GM12878 (cell line): ENCODE measurements at regions not wholly inside any gene's neighbourhood (a gene's known extent, or its start where the extent isn't known, plus 50 kb on each side); places are given as distances from the start of the nearest gene placed in this dataset.

Experiments used
- ATAC-seq: fragments of 200-7000 bp; cut with Tn5 transposase; 3 replicates; pipeline ENCODE4 v1.9.1; 2020; ENCODE audit warnings: mild to moderate bottlenecking, moderate library complexity
- BruUV-seq: library from RNA; stranded (reverse); fragments of 400-500 nt; replicated peaks from 2 replicates; lab custom pipeline; 2021; lab: Mats Ljungman, UMichigan
- CTCF ChIA-PET: fragments of 300-600 bp; sonication (Branson Sonifier 250); formaldehyde crosslinking; extraction: SDS; loops from one replicate; lab custom pipeline; 2021; ENCODE audit warnings: inconsistent platforms; lab: Yijun Ruan, JAX
- POLR2A ChIA-PET: fragments of 350-600 bp; formaldehyde crosslinking; extraction: SDS; loops from one replicate; lab custom pipeline; 2021; ENCODE audit warnings: inconsistent platforms; lab: Charles Lee
- RAD21 ChIA-PET: fragments of 300-600 bp; sonication (Branson Sonifier 250); formaldehyde crosslinking; loops from one replicate; lab custom pipeline; 2023; ENCODE audit warnings: antibody characterized with exemption; ENCODE audit not compliant: unreplicated experiment; lab: Charles Lee
- SMC1A ChIA-PET: fragments of 300-600 bp; sonication (Branson Sonifier 250); formaldehyde crosslinking; loops from one replicate; lab custom pipeline; 2023; ENCODE audit not compliant: unreplicated experiment, uncharacterized antibody; lab: Charles Lee
- DNase-seq: peaks from one replicate; pipeline ENCODE4 v3.0.0-alpha.2; 2011; ENCODE audit warnings: low read depth, low spot score
- FAIRE-seq: peaks from 3 replicates; lab custom pipeline; 2011; peaks lifted over from hg19 to GRCh38; lab: Jason Lieb, UNC
- H2AFZ ChIP-seq: 2 replicates; pipeline ENCODE4 v1.6.0; 2011; ENCODE audit warnings: low read depth, low read length, control low read depth; ENCODE audit not compliant: control insufficient read depth
- H3K27ac ChIP-seq: 2 replicates; pipeline ENCODE4 v1.5.1; 2011; ENCODE audit warnings: control low read depth; ENCODE audit not compliant: control insufficient read depth, insufficient read depth
- H3K27me3 ChIP-seq, 2 experiments: replicated peaks in 1 of 2; 2 replicates each; pipeline versions ENCODE4 v1.6.0 to v1.6.1; 2011; ENCODE audit warnings: low read length in 1 of 2; ENCODE audit not compliant: control insufficient read depth in 2 of 2, insufficient read depth in 2 of 2
- H3K36me3 ChIP-seq, 2 experiments: 2 replicates each; pipeline ENCODE4 v1.5.1; 2011; ENCODE audit warnings: low read length in 1 of 2; ENCODE audit not compliant: control insufficient read depth in 2 of 2, insufficient read depth in 2 of 2
- H3K4me1 ChIP-seq: 2 replicates; pipeline ENCODE4 v1.6.1; 2011; ENCODE audit warnings: mild to moderate bottlenecking, low read length, moderate library complexity, mixed read lengths; ENCODE audit not compliant: control insufficient read depth, insufficient read depth
- H3K4me2 ChIP-seq: 2 replicates; pipeline ENCODE4 v1.6.0; 2011; ENCODE audit warnings: control low read depth; ENCODE audit not compliant: control insufficient read depth, insufficient read depth
- H3K4me3 ChIP-seq: fragments of 200-600 bp; sonication (generic); 2 replicates; pipeline ENCODE4 v1.5.1; 2016
- H3K79me2 ChIP-seq: 2 replicates; pipeline ENCODE4 v1.6.0; 2011; ENCODE audit warnings: low read length; ENCODE audit not compliant: control insufficient read depth, insufficient read depth
- H3K9ac ChIP-seq: 2 replicates; pipeline ENCODE4 v1.8.0; 2011; ENCODE audit warnings: low read length, control low read depth, mixed read lengths; ENCODE audit not compliant: control insufficient read depth, insufficient read depth
- H3K9me3 ChIP-seq: replicated peaks from 3 replicates; pipeline ENCODE4 v1.5.1; 2011; ENCODE audit warnings: mild to moderate bottlenecking, low read length; ENCODE audit not compliant: control insufficient read depth, insufficient read depth
- H4K20me1 ChIP-seq: 2 replicates; pipeline ENCODE4 v1.6.0; 2011; ENCODE audit not compliant: control insufficient read depth, insufficient read depth
- ATF2 ChIP-seq: IDR thresholded peaks from 2 replicates; pipeline ENCODE4 v1.6.1; 2012; ENCODE audit warnings: low read length, inconsistent platforms
- RAD21 ChIP-seq: IDR thresholded peaks from 2 replicates; pipeline ENCODE4 v1.6.1; 2011; ENCODE audit warnings: mild to moderate bottlenecking, low read depth, low read length, moderate library complexity; ENCODE audit not compliant: insufficient read depth
- SMC3 ChIP-seq: IDR thresholded peaks from 2 replicates; pipeline ENCODE4 v1.6.1; 2011; ENCODE audit warnings: low read length, improper control_type of control experiment, borderline replicate concordance
- ZZZ3 ChIP-seq: IDR thresholded peaks from 2 replicates; pipeline ENCODE4 v1.6.1; 2011; ENCODE audit warnings: low read depth; ENCODE audit not compliant: control insufficient read depth, insufficient read length
- WGBS: methylation state at CpG from one replicate; pipeline ENCODE4 v1.1.6; 2016; ENCODE audit warnings: low lambda C conversion rate; ENCODE audit not compliant: insufficient replicate concordance, insufficient coverage; ENCODE audit errors: missing lambda C conversion rate; 5-methylcytosine and 5-hydroxymethylcytosine counted together
- in situ Hi-C: fragments of 300-500 bp; cut with MboI; formaldehyde crosslinking; loops from 9 replicates; pipeline ENCODE4 v1.14.3; 2018; ENCODE audit warnings: mixed read lengths
- intact Hi-C: fragments of 100-400 bp; cut with micrococcal nuclease; formaldehyde crosslinking; loops from one replicate; pipeline ENCODE4 v1.14.2; 2022; ENCODE audit not compliant: unreplicated experiment
- TF ChIP-seq, protein P1 (sequence below), 3 experiments: IDR thresholded peaks in 2 of 3; conservative IDR thresholded peaks in 1 of 3; 2 replicates each; pipeline ENCODE4 v1.5.1; 2011; ENCODE audit warnings: low read depth in 3 of 3, low read length in 3 of 3, mild to moderate bottlenecking in 3 of 3, control low read depth in 2 of 3, moderate library complexity in 2 of 3, inconsistent platforms in 1 of 3, mixed read lengths in 1 of 3; ENCODE audit not compliant: control insufficient read depth in 2 of 3, insufficient read depth in 1 of 3; ENCODE audit errors: extremely low read depth in 1 of 3
- TF ChIP-seq, protein P2 (sequence below): fragments of 450-650 bp; IDR thresholded peaks from 2 replicates; pipeline ENCODE4 v1.6.1; 2018; ENCODE audit warnings: borderline replicate concordance, mild to moderate bottlenecking; ENCODE audit not compliant: partially characterized antibody

- H4K20me1 ChIP-seq: no peaks in the 10 kb centered on the region
- ATAC-seq (peak; percentile 88), FAIRE-seq (peak; percentile 78), DNase-seq (peak; percentile 12)
- ChIA-PET CTCF (interaction anchor here (0.7 to 5.3 kb wide), 33 partner anchors 9 to 916 kb away, joined by 3 to 115 read pairs (median 3); no protein-coding TSS in a partner anchor), SMC1A (interaction anchor here (0.6 to 5.0 kb wide), 34 partner anchors 9 to 618 kb away, joined by 3 to 120 read pairs (median 4); no protein-coding TSS in a partner anchor), RAD21 (interaction anchor here (0.7 to 4.6 kb wide), 18 partner anchors 9 to 621 kb away, joined by 3 to 140 read pairs (median 4); no protein-coding TSS in a partner anchor), POLR2A (no interaction called here)
- H3K27me3 ChIP-seq: no peaks in the 10 kb centered on the region
- no peaks in the 10 kb centered on the region for H3K9me3 ChIP-seq
- TF ChIP-seq ATF2 (no peak), SMC3 (peak; percentile 63; the same call in 1 of the 2 replicates), ZZZ3 (no peak), RAD21 (peak; percentile 66)
- TF ChIP-seq, protein P1, sequence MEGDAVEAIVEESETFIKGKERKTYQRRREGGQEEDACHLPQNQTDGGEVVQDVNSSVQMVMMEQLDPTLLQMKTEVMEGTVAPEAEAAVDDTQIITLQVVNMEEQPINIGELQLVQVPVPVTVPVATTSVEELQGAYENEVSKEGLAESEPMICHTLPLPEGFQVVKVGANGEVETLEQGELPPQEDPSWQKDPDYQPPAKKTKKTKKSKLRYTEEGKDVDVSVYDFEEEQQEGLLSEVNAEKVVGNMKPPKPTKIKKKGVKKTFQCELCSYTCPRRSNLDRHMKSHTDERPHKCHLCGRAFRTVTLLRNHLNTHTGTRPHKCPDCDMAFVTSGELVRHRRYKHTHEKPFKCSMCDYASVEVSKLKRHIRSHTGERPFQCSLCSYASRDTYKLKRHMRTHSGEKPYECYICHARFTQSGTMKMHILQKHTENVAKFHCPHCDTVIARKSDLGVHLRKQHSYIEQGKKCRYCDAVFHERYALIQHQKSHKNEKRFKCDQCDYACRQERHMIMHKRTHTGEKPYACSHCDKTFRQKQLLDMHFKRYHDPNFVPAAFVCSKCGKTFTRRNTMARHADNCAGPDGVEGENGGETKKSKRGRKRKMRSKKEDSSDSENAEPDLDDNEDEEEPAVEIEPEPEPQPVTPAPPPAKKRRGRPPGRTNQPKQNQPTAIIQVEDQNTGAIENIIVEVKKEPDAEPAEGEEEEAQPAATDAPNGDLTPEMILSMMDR (IDR thresholded peaks at IDR 0.05 in 2 of 3, conservative IDR thresholded peaks at IDR 0.05 in 1 of 3; ENCODE audit: control insufficient read depth in 2 of 3, extremely low read depth in 1 of 3, insufficient read depth in 1 of 3, low read depth in 3 of 3, low read length in 3 of 3): peak; percentile 24 to 60 (median 27); a peak in 4 of 6 replicates
- TF ChIP-seq, protein P2, sequence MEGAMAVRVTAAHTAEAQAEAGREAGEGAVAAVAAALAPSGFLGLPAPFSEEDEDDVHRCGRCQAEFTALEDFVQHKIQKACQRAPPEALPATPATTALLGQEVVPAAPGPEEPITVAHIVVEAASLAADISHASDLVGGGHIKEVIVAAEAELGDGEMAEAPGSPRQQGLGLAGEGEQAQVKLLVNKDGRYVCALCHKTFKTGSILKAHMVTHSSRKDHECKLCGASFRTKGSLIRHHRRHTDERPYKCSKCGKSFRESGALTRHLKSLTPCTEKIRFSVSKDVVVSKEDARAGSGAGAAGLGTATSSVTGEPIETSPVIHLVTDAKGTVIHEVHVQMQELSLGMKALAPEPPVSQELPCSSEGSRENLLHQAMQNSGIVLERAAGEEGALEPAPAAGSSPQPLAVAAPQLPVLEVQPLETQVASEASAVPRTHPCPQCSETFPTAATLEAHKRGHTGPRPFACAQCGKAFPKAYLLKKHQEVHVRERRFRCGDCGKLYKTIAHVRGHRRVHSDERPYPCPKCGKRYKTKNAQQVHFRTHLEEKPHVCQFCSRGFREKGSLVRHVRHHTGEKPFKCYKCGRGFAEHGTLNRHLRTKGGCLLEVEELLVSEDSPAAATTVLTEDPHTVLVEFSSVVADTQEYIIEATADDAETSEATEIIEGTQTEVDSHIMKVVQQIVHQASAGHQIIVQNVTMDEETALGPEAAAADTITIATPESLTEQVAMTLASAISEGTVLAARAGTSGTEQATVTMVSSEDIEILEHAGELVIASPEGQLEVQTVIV: no peak
- no peak overlapping the region for H3K4me2 ChIP-seq
- intact Hi-C loops (loop anchor here (1.0 to 10.0 kb wide), 4 partner anchors 200 to 618 kb away; no protein-coding TSS in a partner anchor), in situ Hi-C loops (no loop called here)
- no peaks in the 10 kb centered on the region for H3K4me1 ChIP-seq
- no TSS peak for BruUV-seq
- no peaks in the 10 kb centered on the region for H3K79me2 ChIP-seq
- no peak overlapping the region for H3K4me3 ChIP-seq
- no peak overlapping the region for H3K27ac ChIP-seq
- no peak overlapping the region for H2AFZ ChIP-seq
- H3K9ac ChIP-seq: no peak overlapping the region
- 25% methylated on average over 3 of the region's 3 CpGs for WGBS
- H3K36me3 ChIP-seq: no peaks in the 10 kb centered on the region
These were observed 121.1 kb upstream of the NDST4 start for GRCh38 chr4:115234405-115235093.
